Osteoblast (primary cell): ENCODE measurements at regions not wholly inside any gene's neighbourhood (a gene's known extent, or its start where the extent isn't known, plus 50 kb on each side); places are given as distances from the start of the nearest gene placed in this dataset.

Experiments used
- DNase-seq: peaks from one replicate; pipeline ENCODE4 v3.0.0; 2011; ENCODE audit warnings: low spot score, mixed read lengths; ENCODE audit not compliant: insufficient read length; ENCODE audit errors: missing footprints
- H2AFZ ChIP-seq: 2 replicates; pipeline ENCODE4 v1.6.0; 2011; ENCODE audit warnings: mild to moderate bottlenecking, low read length
- H3K27ac ChIP-seq: 2 replicates; pipeline ENCODE4 v1.5.1; 2011; ENCODE audit warnings: mild to moderate bottlenecking, low read depth, low read length, moderate library complexity
- H3K27me3 ChIP-seq: 2 replicates; pipeline ENCODE4 v1.6.0; 2012; ENCODE audit warnings: mild to moderate bottlenecking, control low read depth, inconsistent platforms, low read length, moderate library complexity; ENCODE audit not compliant: insufficient read depth
- H3K36me3 ChIP-seq: 2 replicates; pipeline ENCODE4 v1.5.1; 2011; ENCODE audit warnings: mild to moderate bottlenecking, low read length, control low read depth, moderate library complexity; ENCODE audit not compliant: insufficient read depth
- H3K4me1 ChIP-seq: 2 replicates; pipeline ENCODE4 v1.5.1; 2011; ENCODE audit warnings: mild to moderate bottlenecking, low read length, control low read depth, moderate library complexity; ENCODE audit not compliant: insufficient read depth
- H3K4me2 ChIP-seq: 2 replicates; pipeline ENCODE4 v1.6.0; 2011; ENCODE audit warnings: mild to moderate bottlenecking, low read length; ENCODE audit not compliant: insufficient read depth
- H3K4me3 ChIP-seq: fragments of 200-600 bp; sonication (generic); 3 replicates; pipeline ENCODE4 v1.5.1; 2012; ENCODE audit warnings: mild to moderate bottlenecking, low read length, inconsistent platforms; ENCODE audit not compliant: insufficient read depth
- H3K79me2 ChIP-seq: 2 replicates; pipeline ENCODE4 v1.6.0; 2012; ENCODE audit warnings: mild to moderate bottlenecking, low read length, control low read depth, inconsistent platforms; ENCODE audit not compliant: insufficient read depth
- H3K9me3 ChIP-seq: 2 replicates; pipeline ENCODE4 v1.5.1; 2011; ENCODE audit warnings: low read depth, low read length, control low read depth
- H4K20me1 ChIP-seq: 2 replicates; pipeline ENCODE4 v1.6.0; 2012; ENCODE audit warnings: mild to moderate bottlenecking, low read length, control low read depth; ENCODE audit not compliant: insufficient read depth
- CTCF ChIP-seq: IDR thresholded peaks from 2 replicates; pipeline ENCODE4 v1.5.1; 2011; ENCODE audit warnings: mild to moderate bottlenecking, low read depth, low read length, moderate library complexity; ENCODE audit errors: extremely low read depth

GRCh38 chrX:69073721-69074120, 91.5 kb downstream of the PJA1 start:
- Histone ChIP-seq H3K4me2 (no peak overlapping the region), H3K36me3 (no peaks in the 10 kb centered on the region), H3K27me3 (peaks cover 40% of the 10 kb centered on the region), H3K4me3 (no peak overlapping the region), H3K9me3 (no peaks in the 10 kb centered on the region), H3K4me1 (no peaks in the 10 kb centered on the region), H2AFZ (no peak overlapping the region), H3K27ac (no peak overlapping the region), H4K20me1 (no peaks in the 10 kb centered on the region), H3K79me2 (no peaks in the 10 kb centered on the region)
- no peak for TF ChIP-seq CTCF
- no peak for DNase-seq

GRCh38 chrX:69073241-69073640, 92.0 kb downstream of the PJA1 start:
- Histone ChIP-seq H3K4me3 (no peak overlapping the region), H4K20me1 (no peaks in the 10 kb centered on the region), H3K27ac (no peak overlapping the region), H3K36me3 (no peaks in the 10 kb centered on the region), H3K79me2 (no peaks in the 10 kb centered on the region), H2AFZ (no peak overlapping the region), H3K27me3 (peaks cover 39% of the 10 kb centered on the region), H3K9me3 (no peaks in the 10 kb centered on the region), H3K4me2 (no peak overlapping the region), H3K4me1 (no peaks in the 10 kb centered on the region)
- TF ChIP-seq CTCF: no peak
- DNase-seq: no peak

DNA sequence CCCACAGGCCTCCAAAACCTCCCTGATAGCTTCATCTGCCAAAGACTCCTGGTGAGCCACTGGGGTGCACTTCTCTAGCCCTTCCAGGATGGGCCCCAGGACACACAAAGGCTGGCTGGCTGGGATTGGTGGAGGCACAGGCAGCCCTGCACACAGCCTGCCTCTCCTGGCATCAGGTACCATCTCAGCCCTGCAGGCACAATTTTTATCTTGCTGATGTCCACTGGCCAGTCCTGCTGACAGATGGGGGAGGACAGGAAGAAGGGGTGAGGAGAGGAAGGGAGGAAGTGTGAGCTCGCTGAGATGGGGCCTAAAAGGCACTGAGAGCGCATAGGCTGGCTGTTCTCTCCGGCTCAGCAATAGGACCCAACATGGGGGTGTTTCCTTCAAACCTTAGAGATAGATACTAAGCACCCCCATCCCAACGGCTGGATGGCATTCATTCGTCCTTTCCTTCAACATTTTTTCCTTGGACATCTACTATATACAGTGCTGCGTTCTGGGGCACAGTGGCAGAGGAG, 92.7 kb downstream of the PJA1 start:
- Histone ChIP-seq H3K27me3 (peaks cover 37% of the 10 kb centered on the region), H2AFZ (no peak overlapping the region), H3K79me2 (no peaks in the 10 kb centered on the region), H3K4me3 (no peak overlapping the region), H3K4me2 (no peak overlapping the region), H3K9me3 (no peaks in the 10 kb centered on the region), H3K4me1 (no peaks in the 10 kb centered on the region), H3K27ac (no peak overlapping the region), H4K20me1 (no peaks in the 10 kb centered on the region), H3K36me3 (no peaks in the 10 kb centered on the region)
- no peak for DNase-seq
- no peak for TF ChIP-seq CTCF

DNA sequence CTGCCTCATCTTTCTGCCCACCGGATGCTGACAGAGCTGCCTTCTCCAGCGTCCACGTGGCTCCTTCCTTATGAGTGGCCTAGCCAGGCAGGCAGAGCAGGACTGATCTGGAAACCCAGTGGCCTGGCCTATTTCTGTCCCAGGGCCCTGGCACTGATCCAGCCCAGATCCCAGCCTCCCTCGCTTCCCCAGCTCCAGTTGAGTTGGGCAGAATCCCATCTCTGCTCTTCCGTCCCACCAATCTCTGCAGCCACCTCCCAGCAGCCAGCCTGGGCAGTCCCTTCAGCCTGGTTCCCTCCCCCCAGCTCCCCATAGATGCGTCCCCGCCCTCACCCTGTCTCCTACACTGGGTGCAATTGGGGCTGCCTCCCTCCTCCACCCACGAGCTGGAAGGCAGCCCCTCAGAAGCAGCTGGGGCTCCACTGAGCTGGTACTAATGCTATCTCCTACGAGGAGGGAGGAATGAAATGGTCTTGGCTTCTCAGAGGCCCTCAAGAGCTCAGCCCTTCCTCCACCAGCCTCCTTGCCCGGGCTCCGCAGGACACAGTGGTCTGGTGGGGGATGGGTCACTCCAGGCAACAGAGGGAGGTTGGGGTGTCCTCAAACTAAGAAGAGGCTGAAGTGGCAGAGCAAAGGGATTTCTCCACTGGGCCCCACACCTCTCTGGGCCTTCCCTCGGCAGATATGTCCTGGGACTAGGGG, 94.2 kb downstream of the PJA1 start:
- Histone ChIP-seq H3K36me3 (no peaks in the 10 kb centered on the region), H3K9me3 (no peaks in the 10 kb centered on the region), H3K4me3 (no peak overlapping the region), H3K27me3 (peaks cover 28% of the 10 kb centered on the region), H3K4me2 (no peak overlapping the region), H4K20me1 (no peaks in the 10 kb centered on the region), H3K79me2 (no peaks in the 10 kb centered on the region), H2AFZ (peak overlapping the region; percentile 47), H3K27ac (no peak overlapping the region), H3K4me1 (no peaks in the 10 kb centered on the region)
- DNase-seq: peak; percentile 74
- no peak for TF ChIP-seq CTCF
